Mesenchymal stem cell (in vitro differentiated cells and primary cell): ENCODE measurements at regions not wholly inside any gene's neighbourhood (a gene's known extent, or its start where the extent isn't known, plus 50 kb on each side); places are given as distances from the start of the nearest gene placed in this dataset.

Source experiments
- DNase-seq: peaks from one replicate; pipeline ENCODE4 v3.0.0-alpha.2; 2013
- H2AFZ ChIP-seq: one replicate; pipeline ENCODE4 v1.6.1; 2013; ENCODE audit warnings: low read depth, mild to moderate bottlenecking, control low read depth, inconsistent platforms, low read length, moderate library complexity
- H2AK5ac ChIP-seq: 2 replicates; pipeline ENCODE4 v1.6.1; 2013; ENCODE audit warnings: low read length, moderate library complexity, mild to moderate bottlenecking, inconsistent platforms; ENCODE audit not compliant: severe bottlenecking
- H2BK120ac ChIP-seq: one replicate; pipeline ENCODE4 v1.6.1; 2013; ENCODE audit warnings: low read depth, mild to moderate bottlenecking, inconsistent platforms, low read length, moderate library complexity
- H2BK12ac ChIP-seq, 2 experiments: one replicate each; pipeline ENCODE4 v1.6.1; 2013; ENCODE audit warnings: inconsistent platforms in 2 of 2, low read length in 2 of 2, mild to moderate bottlenecking in 2 of 2, moderate library complexity in 2 of 2, control low read depth in 1 of 2
- H2BK15ac ChIP-seq: one replicate; pipeline ENCODE4 v1.6.1; 2013; ENCODE audit warnings: mild to moderate bottlenecking, low read depth, inconsistent platforms; ENCODE audit not compliant: poor library complexity, severe bottlenecking
- H2BK5ac ChIP-seq: 2 replicates; pipeline ENCODE4 v1.6.1; 2013; ENCODE audit warnings: low read depth, mild to moderate bottlenecking, low read length, control low read depth, inconsistent platforms; ENCODE audit not compliant: poor library complexity, severe bottlenecking
- H3K14ac ChIP-seq, 2 experiments: one replicate each; pipeline ENCODE4 v1.6.1; 2013; ENCODE audit warnings: inconsistent platforms in 2 of 2, low read length in 2 of 2, control low read depth in 1 of 2, mild to moderate bottlenecking in 1 of 2, moderate library complexity in 1 of 2
- H3K18ac ChIP-seq, 2 experiments: one replicate each; pipeline ENCODE4 v1.6.1; 2013; ENCODE audit warnings: inconsistent platforms in 2 of 2, low read length in 2 of 2, control low read depth in 1 of 2, low read depth in 1 of 2, mild to moderate bottlenecking in 1 of 2
- H3K23ac ChIP-seq, 2 experiments: one replicate each; pipeline ENCODE4 v1.6.1; 2013; ENCODE audit warnings: inconsistent platforms in 2 of 2, low read length in 2 of 2, mild to moderate bottlenecking in 2 of 2, moderate library complexity in 2 of 2, control low read depth in 1 of 2
- H3K27ac ChIP-seq: 2 replicates; pipeline ENCODE4 v1.5.1; 2013; ENCODE audit warnings: mild to moderate bottlenecking, moderate library complexity, low read length, control low read depth, inconsistent platforms; ENCODE audit not compliant: poor library complexity, severe bottlenecking
- H3K27me3 ChIP-seq, 2 experiments: 2 replicates each; pipeline versions ENCODE4 v1.6.1 to v1.7.0; 2013; ENCODE audit warnings: low read length in 2 of 2, mild to moderate bottlenecking in 2 of 2, moderate library complexity in 2 of 2, control low read depth in 1 of 2, inconsistent platforms in 1 of 2; ENCODE audit not compliant: control insufficient read depth in 1 of 2, insufficient read depth in 1 of 2
- H3K36me3 ChIP-seq, 2 experiments: 2 replicates each; pipeline versions ENCODE4 v1.6.1 to v1.7.0; 2013; ENCODE audit warnings: low read length in 2 of 2, control low read depth in 1 of 2, inconsistent platforms in 1 of 2, low read depth in 1 of 2, mild to moderate bottlenecking in 1 of 2; ENCODE audit not compliant: insufficient read depth in 2 of 2, control insufficient read depth in 1 of 2
- H3K4ac ChIP-seq, 2 experiments: one replicate each; pipeline ENCODE4 v1.6.1; 2013; ENCODE audit warnings: inconsistent platforms in 2 of 2, low read length in 2 of 2, mild to moderate bottlenecking in 2 of 2, moderate library complexity in 2 of 2, control low read depth in 1 of 2, low read depth in 1 of 2
- H3K4me1 ChIP-seq: 2 replicates; pipeline ENCODE4 v1.6.1; 2013; ENCODE audit warnings: low read depth, low read length, control low read depth; ENCODE audit not compliant: control insufficient read depth, insufficient read depth
- H3K4me2 ChIP-seq: 2 replicates; pipeline ENCODE4 v1.6.1; 2013; ENCODE audit warnings: low read length, mild to moderate bottlenecking, inconsistent platforms; ENCODE audit not compliant: poor library complexity, severe bottlenecking
- H3K4me3 ChIP-seq, 2 experiments: 2 replicates each; pipeline versions ENCODE4 v1.5.1 to v1.7.0; 2013; ENCODE audit warnings: low read length in 2 of 2, mild to moderate bottlenecking in 2 of 2, control low read depth in 1 of 2, low read depth in 1 of 2; ENCODE audit not compliant: insufficient read depth in 1 of 2
- H3K79me1 ChIP-seq: replicated peaks from 2 replicates; pipeline ENCODE4 v1.6.1; 2013; ENCODE audit warnings: mild to moderate bottlenecking, control low read depth, low read length, inconsistent platforms; ENCODE audit not compliant: poor library complexity, severe bottlenecking
- H3K9ac ChIP-seq: 2 replicates; pipeline ENCODE4 v1.7.0; 2013; ENCODE audit warnings: mild to moderate bottlenecking, low read length, moderate library complexity
- H3K9me3 ChIP-seq: 2 replicates; pipeline ENCODE4 v1.7.0; 2013; ENCODE audit warnings: mild to moderate bottlenecking, low read length; ENCODE audit not compliant: control insufficient read depth
- H4K8ac ChIP-seq: one replicate; pipeline ENCODE4 v1.6.1; 2013; ENCODE audit warnings: inconsistent platforms, mild to moderate bottlenecking, low read length, moderate library complexity
- H4K91ac ChIP-seq: one replicate; pipeline ENCODE4 v1.6.1; 2013; ENCODE audit warnings: mild to moderate bottlenecking, low read length, inconsistent platforms
- WGBS: methylation state at CpG from one replicate; pipeline ENCODE4 v1.1.7; 2013; ENCODE audit warnings: mixed read lengths; 5-methylcytosine and 5-hydroxymethylcytosine counted together

DNA sequence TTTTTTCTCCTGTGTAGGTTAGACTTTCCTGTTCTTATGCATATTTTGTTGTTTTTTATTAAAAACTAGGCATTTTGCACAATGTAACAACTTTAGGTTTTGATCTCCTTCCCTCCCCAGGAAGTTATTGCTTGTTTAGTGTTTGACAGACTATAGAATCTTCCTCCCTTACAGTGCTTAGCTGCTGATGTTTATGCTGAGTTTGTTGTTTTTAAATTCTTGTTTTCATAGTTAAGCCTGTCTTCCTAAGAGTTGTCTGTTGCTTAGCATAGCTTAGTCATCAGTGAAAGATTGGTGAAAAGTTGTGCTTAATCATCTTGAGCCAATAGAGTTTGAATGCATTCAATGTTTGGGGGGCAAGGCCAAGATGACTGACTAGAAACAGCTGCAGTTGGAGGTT is 157.5 kb downstream of the NKX6-1 start:
- no peak overlapping the region for H2AFZ ChIP-seq
- H3K18ac ChIP-seq = no peak overlapping the region
- no peak overlapping the region for H3K4ac ChIP-seq
- H2BK12ac ChIP-seq = no peak overlapping the region
- H3K27ac ChIP-seq = no peak overlapping the region
- no peak overlapping the region for H3K9ac ChIP-seq
- no peak overlapping the region for H3K4me2 ChIP-seq
- no peaks in the 10 kb centered on the region for H3K79me1 ChIP-seq
- H2BK5ac ChIP-seq = no peak overlapping the region
- no peak overlapping the region for H3K4me3 ChIP-seq
- no peak overlapping the region for H2BK15ac ChIP-seq
- no peaks in the 10 kb centered on the region for H3K36me3 ChIP-seq
- no peak overlapping the region for H3K14ac ChIP-seq
- DNase-seq = no peak
- no peak overlapping the region for H4K8ac ChIP-seq
- H3K4me1 ChIP-seq = no peaks in the 10 kb centered on the region
- no peak overlapping the region for H2BK120ac ChIP-seq
- H2AK5ac ChIP-seq = no peak overlapping the region
- H3K23ac ChIP-seq = no peak overlapping the region
- H4K91ac ChIP-seq = no peak overlapping the region
- H3K27me3 ChIP-seq = no peaks in the 10 kb centered on the region
- H3K9me3 ChIP-seq = peaks cover 38% of the 10 kb centered on the region

DNA sequence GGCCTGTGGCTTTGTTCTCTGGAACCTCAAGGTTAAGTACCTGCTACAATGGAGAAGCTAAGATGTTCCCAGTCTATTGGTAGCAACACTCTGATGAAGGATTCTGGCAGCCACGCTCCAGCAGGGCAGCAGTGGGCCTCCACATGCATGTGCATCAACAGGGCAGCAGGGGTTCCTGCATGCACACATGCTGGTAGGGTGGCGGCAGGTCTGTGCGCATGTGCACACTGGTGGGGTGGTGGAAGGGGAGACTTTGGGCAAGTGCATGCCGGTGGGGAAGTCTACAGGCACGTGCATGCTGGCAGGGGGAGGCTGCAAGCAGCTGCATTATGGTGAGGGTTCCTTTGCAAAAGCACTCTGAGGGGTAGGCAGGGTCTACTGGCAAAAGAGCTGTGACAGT is 160.7 kb downstream of the NKX6-1 start:
- 83% methylated on average over 5 of the region's 5 CpGs for WGBS
- H3K18ac ChIP-seq = no peak overlapping the region
- no peak for DNase-seq
- H2AK5ac ChIP-seq = no peak overlapping the region
- H3K4me2 ChIP-seq = no peak overlapping the region
- H3K9ac ChIP-seq = no peak overlapping the region
- H4K8ac ChIP-seq = peak overlapping the region; percentile 9
- H3K4ac ChIP-seq = no peak overlapping the region
- no peak overlapping the region for H2BK15ac ChIP-seq
- no peak overlapping the region for H3K14ac ChIP-seq
- no peak overlapping the region for H2BK5ac ChIP-seq
- H3K36me3 ChIP-seq = no peaks in the 10 kb centered on the region
- no peak overlapping the region for H2AFZ ChIP-seq
- H4K91ac ChIP-seq = no peak overlapping the region
- H3K4me1 ChIP-seq = no peaks in the 10 kb centered on the region
- H3K23ac ChIP-seq = no peak overlapping the region
- no peaks in the 10 kb centered on the region for H3K79me1 ChIP-seq
- H3K9me3 ChIP-seq = peaks cover 28% of the 10 kb centered on the region
- H3K27me3 ChIP-seq = no peaks in the 10 kb centered on the region
- no peak overlapping the region for H3K27ac ChIP-seq
- H2BK12ac ChIP-seq = no peak overlapping the region
- H2BK120ac ChIP-seq = no peak overlapping the region
- peak overlapping the region in 1 of 2 experiments; percentile 1 for H3K4me3 ChIP-seq

DNA sequence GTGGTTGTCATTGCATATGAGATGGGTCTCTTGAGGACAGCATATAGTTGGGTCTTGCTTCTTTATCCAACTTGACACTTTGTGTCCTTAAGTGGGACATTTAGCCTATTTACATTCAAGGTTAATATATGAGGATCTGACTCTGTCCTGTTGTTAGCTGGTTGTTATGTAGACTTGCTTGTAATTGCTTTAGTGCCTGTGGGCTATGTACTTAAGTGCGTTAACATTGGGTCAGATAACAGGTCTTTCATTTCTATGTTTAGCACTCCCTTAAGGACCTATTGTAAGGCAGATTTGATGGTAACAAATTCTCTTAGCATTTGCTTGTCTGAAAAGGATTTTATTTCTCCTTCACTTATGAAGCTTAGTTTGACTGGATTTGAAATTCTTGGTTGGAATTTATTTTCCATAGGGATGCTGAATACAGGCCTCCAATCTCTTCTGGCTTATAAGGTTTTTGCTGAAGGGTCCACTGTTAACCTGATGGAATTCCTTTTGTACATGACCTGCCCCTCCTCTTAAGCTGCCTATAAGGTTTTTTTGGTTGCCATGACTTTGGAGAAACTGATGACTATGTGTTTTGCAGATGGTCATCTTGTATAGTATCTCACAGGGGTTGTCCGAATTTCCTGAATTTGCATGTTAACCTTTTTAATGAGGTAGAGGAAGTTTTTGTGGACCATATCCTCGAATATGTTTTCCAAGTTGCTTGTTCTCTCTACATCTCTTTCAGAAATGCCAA is 162.0 kb downstream of the NKX6-1 start:
- Histone ChIP-seq H3K14ac (no peak overlapping the region), H3K4me1 (no peaks in the 10 kb centered on the region), H3K9me3 (peaks cover 25% of the 10 kb centered on the region), H4K91ac (no peak overlapping the region), H2AK5ac (no peak overlapping the region), H3K79me1 (no peaks in the 10 kb centered on the region), H3K27ac (no peak overlapping the region), H2AFZ (no peak overlapping the region), H4K8ac (no peak overlapping the region), H2BK15ac (no peak overlapping the region), H2BK5ac (no peak overlapping the region), H3K4ac (no peak overlapping the region), H2BK120ac (no peak overlapping the region), H2BK12ac (no peak overlapping the region), H3K4me2 (no peak overlapping the region), H3K4me3 (no peak overlapping the region), H3K36me3 (no peaks in the 10 kb centered on the region), H3K27me3 (no peaks in the 10 kb centered on the region), H3K23ac (no peak overlapping the region), H3K18ac (no peak overlapping the region), H3K9ac (no peak overlapping the region)
- no peak for DNase-seq
- 67% methylated on average over 3 of the region's 3 CpGs for WGBS

DNA sequence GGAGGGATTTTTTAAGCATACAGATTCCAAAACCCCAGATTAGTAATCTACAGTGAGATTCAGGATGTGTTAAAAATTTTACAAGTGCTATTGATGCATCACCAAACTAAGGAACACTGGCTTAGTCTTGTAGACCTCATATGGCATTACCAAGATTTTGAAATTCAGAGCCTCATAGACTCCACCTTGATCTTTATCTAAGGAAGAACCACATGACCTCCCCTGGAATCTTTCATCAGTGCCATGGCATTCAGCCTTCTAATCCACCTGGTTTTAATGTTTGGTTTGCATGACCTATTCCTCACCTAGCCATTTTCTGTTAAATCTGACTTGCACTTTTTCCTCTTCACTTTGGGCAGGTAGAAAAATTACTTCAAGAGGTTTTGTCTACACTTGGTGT is 171.6 kb downstream of the NKX6-1 start:
- Histone ChIP-seq H2BK15ac (no peak overlapping the region), H3K9me3 (no peaks in the 10 kb centered on the region)

More for the DNA sequence above, 171.6 kb downstream of the NKX6-1 start:
- Histone ChIP-seq H2AFZ (no peak overlapping the region), H3K23ac (no peak overlapping the region), H2BK12ac (no peak overlapping the region), H4K8ac (no peak overlapping the region), H3K4me2 (no peak overlapping the region), H2AK5ac (no peak overlapping the region), H3K27ac (no peak overlapping the region), H4K91ac (no peak overlapping the region), H3K18ac (no peak overlapping the region), H3K27me3 (no peaks in the 10 kb centered on the region), H2BK120ac (no peak overlapping the region), H3K4me3 (no peak overlapping the region), H2BK5ac (no peak overlapping the region), H3K14ac (no peak overlapping the region), H3K9ac (no peak overlapping the region), H3K79me1 (no peaks in the 10 kb centered on the region), H3K4me1 (no peaks in the 10 kb centered on the region), H3K4ac (no peak overlapping the region), H3K36me3 (no peaks in the 10 kb centered on the region)
- no peak for DNase-seq
